BLaER1 treated with 17β-estradiol and CSF1 and Interleukin-3, amounts not matched to agents 10 nM and 100 nM (cell line): ENCODE measurements at regions not wholly inside any gene's neighbourhood (a gene's known extent, or its start where the extent isn't known, plus 50 kb on each side); places are given as distances from the start of the nearest gene placed in this dataset.
A peak's percentile ranks its signal among the peaks of the same experiment; 100 is the strongest.

Experiments used
- H3K27ac ChIP-seq, 11 experiments: shearing (Covaris generic); formaldehyde crosslinking; 2 replicates each; pipeline ENCODE4 v1.8.1; 2022
- H3K27me3 ChIP-seq, 11 experiments: shearing (Covaris generic); formaldehyde crosslinking; 2 replicates each; pipeline ENCODE4 v1.8.1; 2022
- H3K36me3 ChIP-seq, 11 experiments: shearing (Covaris generic); formaldehyde crosslinking; 2 replicates each; pipeline ENCODE4 v1.8.1; 2022
- H3K4me1 ChIP-seq, 10 experiments: shearing (Covaris generic); formaldehyde crosslinking; 2 replicates each; pipeline ENCODE4 v1.8.1; 2022
- H3K4me2 ChIP-seq, 11 experiments: shearing (Covaris generic); formaldehyde crosslinking; 2 replicates each; pipeline ENCODE4 v1.8.1; 2022
- H3K4me3 ChIP-seq, 10 experiments: shearing (Covaris generic); formaldehyde crosslinking; 2 replicates each; pipeline ENCODE4 v1.8.1; 2022
- H3K9ac ChIP-seq, 11 experiments: shearing (Covaris generic); formaldehyde crosslinking; 2 replicates each; pipeline ENCODE4 v1.8.1; 2022
- H3K9me3 ChIP-seq, 11 experiments: shearing (Covaris generic); formaldehyde crosslinking; replicated peaks in 1 of 11; 2 replicates each; pipeline ENCODE4 v1.8.1; 2022
- H4K20me1 ChIP-seq, 11 experiments: shearing (Covaris generic); formaldehyde crosslinking; 2 replicates each; pipeline ENCODE4 v1.8.1; 2022
- Cebpa-rat ChIP-seq, 11 experiments: shearing (Covaris generic); IDR thresholded peaks; 2 replicates each; pipeline ENCODE4 v1.8.1; 2022

DNA sequence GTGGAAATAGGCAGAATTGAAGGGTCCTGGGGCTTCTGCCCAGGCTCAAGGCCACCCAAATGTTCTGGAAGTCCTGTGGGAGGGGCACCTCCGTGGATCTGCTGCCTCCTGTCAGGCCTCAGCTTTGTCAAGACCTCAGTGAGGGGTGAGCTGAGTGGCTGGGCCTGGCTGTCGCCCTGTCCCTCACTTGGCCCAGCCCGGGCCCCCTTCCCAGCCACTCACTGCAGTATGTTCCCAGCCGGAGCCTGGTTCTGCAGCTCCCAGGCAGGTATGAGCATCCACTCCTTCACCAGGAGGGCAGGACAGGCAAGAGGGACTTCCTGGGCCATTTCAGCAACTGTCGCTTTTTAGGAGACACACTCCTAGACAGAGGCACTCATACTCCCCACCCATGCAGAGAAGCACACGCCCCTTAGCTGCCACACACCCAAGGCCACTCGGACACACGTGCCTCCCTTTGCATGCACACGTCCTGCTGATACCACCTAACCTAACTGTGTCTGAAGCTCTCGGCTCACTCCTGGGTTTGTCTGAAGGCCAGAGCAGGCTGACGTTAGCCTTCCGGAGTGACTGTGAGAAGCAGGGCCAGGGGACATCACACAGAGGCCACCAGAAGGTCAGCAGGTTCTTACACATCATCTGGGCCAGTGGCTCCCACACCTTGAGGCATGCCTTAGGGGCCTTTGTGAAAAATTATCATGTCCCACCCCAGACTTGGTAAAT, 72.2 kb upstream of the COL13A1 start:
- Histone ChIP-seq H3K27me3 (no peaks in the 10 kb centered on the region), H4K20me1 (peaks cover 0 to 4% (median 0%) of the 10 kb centered on the region in 11 experiments; a peak in 1 of 22 replicates), H3K9ac (no peak overlapping the region), H3K27ac (no peak overlapping the region), H3K4me3 (no peak overlapping the region), H3K4me1 (peaks cover 21 to 45% (median 33%) of the 10 kb centered on the region in 10 experiments), H3K9me3 (no peaks in the 10 kb centered on the region), H3K4me2 (no peak overlapping the region), H3K36me3 (no peaks in the 10 kb centered on the region)
- no peak for TF ChIP-seq Cebpa-rat (IDR thresholded peaks at IDR 0.05)

GRCh38 chr10:69730251-69731156, 71.2 kb upstream of the COL13A1 start:
- Histone ChIP-seq H3K4me3 (no peak overlapping the region), H3K27ac (no peak overlapping the region), H3K4me2 (no peak overlapping the region), H3K36me3 (no peaks in the 10 kb centered on the region), H3K9me3 (no peaks in the 10 kb centered on the region), H3K9ac (no peak overlapping the region), H3K4me1 (peaks cover 31 to 55% (median 43%) of the 10 kb centered on the region in 10 experiments), H3K27me3 (no peaks in the 10 kb centered on the region), H4K20me1 (peaks cover 0 to 4% (median 0%) of the 10 kb centered on the region in 11 experiments; a peak in 1 of 22 replicates)
- TF ChIP-seq Cebpa-rat (IDR thresholded peaks at IDR 0.05) = no peak

DNA sequence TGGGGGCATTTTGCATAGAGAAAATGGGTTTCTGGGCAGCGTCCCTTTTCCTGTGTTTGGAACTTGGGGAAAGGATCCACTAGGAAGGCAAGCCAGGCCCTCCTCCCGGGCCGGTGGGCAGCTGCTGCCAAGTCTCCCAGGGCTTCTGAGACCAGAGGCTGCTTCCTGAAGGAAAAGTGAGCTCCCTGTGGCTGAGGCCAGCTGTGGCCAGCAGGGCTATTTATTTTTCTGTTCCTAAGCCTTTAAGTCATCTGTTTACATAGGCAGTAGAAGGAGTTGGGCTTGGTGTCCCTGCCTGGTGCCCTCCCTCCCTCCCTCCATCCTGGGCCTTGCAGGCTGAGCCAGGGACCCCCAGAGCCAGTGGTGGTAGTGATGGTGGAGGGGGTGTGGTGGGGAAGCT, 70.5 kb upstream of the COL13A1 start:
- H3K9ac ChIP-seq = no peak overlapping the region
- no peak overlapping the region for H3K4me3 ChIP-seq
- peaks cover 31 to 59% (median 46%) of the 10 kb centered on the region in 10 experiments for H3K4me1 ChIP-seq
- H3K27me3 ChIP-seq = no peaks in the 10 kb centered on the region
- peak overlapping the region in 6 of 11 experiments; percentile 67 to 94 (median 88); a peak in 9 of 22 replicates for H3K4me2 ChIP-seq
- H3K9me3 ChIP-seq = no peaks in the 10 kb centered on the region
- no peak overlapping the region for H3K27ac ChIP-seq
- H3K36me3 ChIP-seq = no peaks in the 10 kb centered on the region
- TF ChIP-seq Cebpa-rat (IDR thresholded peaks at IDR 0.05) = no peak
- H4K20me1 ChIP-seq = peaks cover 0 to 6% (median 0%) of the 10 kb centered on the region in 11 experiments; a peak in 1 of 22 replicates

DNA sequence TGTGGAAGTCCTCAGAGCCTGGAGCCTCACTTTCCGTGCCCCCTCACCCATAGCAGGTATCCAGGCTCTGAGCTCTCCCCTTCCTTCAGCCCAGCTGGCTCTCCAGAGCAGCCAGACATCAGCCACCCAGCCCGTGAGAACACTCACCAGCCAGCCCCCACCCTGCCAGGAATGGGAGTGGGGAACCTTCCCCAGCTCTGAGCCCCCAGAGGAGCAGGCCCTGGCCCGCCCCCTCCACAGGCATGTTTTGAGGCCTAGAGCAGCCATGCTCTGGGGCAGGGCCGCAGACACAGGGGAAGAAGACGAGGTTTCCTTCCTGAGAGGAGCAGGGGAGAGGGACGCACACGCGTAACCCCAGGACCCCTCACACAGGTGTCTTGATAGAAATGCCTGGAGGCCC, 70.0 kb upstream of the COL13A1 start:
- peak overlapping the region in 9 of 11 experiments; percentile 29 to 94 (median 84); a peak in 17 of 22 replicates for H3K4me2 ChIP-seq
- H3K9me3 ChIP-seq = no peaks in the 10 kb centered on the region
- H3K4me3 ChIP-seq = no peak overlapping the region
- no peak overlapping the region for H3K27ac ChIP-seq
- H3K9ac ChIP-seq = peak overlapping the region in 3 of 11 experiments; percentile 18 to 50 (median 31); a peak in 2 of 22 replicates
- H4K20me1 ChIP-seq = peaks cover 0 to 6% (median 0%) of the 10 kb centered on the region in 11 experiments; a peak in 1 of 22 replicates
- TF ChIP-seq Cebpa-rat (IDR thresholded peaks at IDR 0.05) = no peak
- no peaks in the 10 kb centered on the region for H3K27me3 ChIP-seq
- no peaks in the 10 kb centered on the region for H3K36me3 ChIP-seq
- H3K4me1 ChIP-seq = peaks cover 31 to 59% (median 46%) of the 10 kb centered on the region in 10 experiments

DNA sequence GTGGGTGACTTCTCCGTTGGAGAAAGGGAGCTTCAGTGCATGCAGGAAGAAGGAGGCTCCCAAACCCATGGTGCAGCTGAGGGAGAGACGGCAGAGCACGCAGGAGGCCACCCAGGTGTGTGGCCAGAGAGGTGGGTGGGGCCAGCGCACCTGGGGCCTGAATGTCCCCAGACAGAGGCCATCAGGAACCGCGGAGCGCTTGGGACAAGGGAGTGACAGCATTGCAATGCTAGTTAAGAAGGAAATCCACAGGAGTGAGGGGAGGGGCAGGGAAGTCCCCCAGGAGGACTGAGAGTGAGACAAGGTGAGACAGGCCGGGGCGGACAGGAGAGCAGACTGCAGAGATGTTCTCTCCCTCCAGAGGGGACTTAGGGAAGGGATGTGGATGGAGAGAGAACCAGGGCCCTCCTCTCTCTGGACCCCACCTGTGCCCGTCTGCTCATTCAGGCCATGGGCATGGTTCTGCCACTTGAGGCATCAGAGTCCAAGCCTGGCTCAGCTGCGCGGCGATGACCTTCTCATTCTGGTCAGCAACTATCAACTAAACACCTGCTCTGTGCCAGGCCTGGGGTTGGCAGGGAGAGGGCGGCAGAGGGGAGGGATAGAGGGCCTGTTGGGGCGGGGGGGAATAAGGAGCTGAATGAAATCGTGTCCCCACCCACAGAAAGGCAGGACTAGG, 69.4 kb upstream of the COL13A1 start:
- H3K36me3 ChIP-seq = no peaks in the 10 kb centered on the region
- H3K9me3 ChIP-seq = no peaks in the 10 kb centered on the region
- peaks cover 0 to 6% (median 0%) of the 10 kb centered on the region in 11 experiments; a peak in 1 of 22 replicates for H4K20me1 ChIP-seq
- peaks cover 31 to 59% (median 46%) of the 10 kb centered on the region in 10 experiments for H3K4me1 ChIP-seq
- H3K4me3 ChIP-seq = no peak overlapping the region
- TF ChIP-seq Cebpa-rat (IDR thresholded peaks at IDR 0.05) = no peak
- H3K9ac ChIP-seq = peak overlapping the region in 2 of 11 experiments; percentile 18 to 50; a peak in 2 of 22 replicates
- peak overlapping the region in 9 of 11 experiments; percentile 29 to 94 (median 84); a peak in 17 of 22 replicates for H3K4me2 ChIP-seq
- no peaks in the 10 kb centered on the region for H3K27me3 ChIP-seq
- H3K27ac ChIP-seq = no peak overlapping the region

DNA sequence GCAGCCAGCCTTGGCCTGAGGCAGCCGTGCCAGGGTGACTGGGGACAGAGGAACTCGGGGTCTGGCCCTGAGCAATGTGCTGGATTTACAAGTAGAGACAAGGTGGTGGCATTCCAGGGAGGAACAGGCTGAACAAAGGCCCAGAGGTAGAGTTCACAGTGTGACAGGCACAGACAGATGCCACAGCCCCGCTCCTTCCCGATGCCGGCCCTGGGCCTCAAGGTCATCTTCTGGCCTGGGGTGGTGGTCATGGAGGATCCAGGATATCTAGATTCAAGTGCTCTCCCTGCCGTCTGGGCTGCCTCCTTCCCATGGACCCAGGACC, 68.9 kb upstream of the COL13A1 start:
- Histone ChIP-seq H3K9me3 (no peaks in the 10 kb centered on the region), H4K20me1 (peaks cover 0 to 6% (median 0%) of the 10 kb centered on the region in 11 experiments; a peak in 1 of 22 replicates), H3K4me3 (no peak overlapping the region), H3K4me2 (peak overlapping the region in 9 of 11 experiments; percentile 49 to 94 (median 84); a peak in 12 of 22 replicates), H3K27ac (no peak overlapping the region), H3K4me1 (peaks cover 28 to 64% (median 48%) of the 10 kb centered on the region in 10 experiments), H3K36me3 (no peaks in the 10 kb centered on the region), H3K9ac (no peak overlapping the region), H3K27me3 (no peaks in the 10 kb centered on the region)
- no peak for TF ChIP-seq Cebpa-rat (IDR thresholded peaks at IDR 0.05)

- peaks cover 0 to 6% (median 0%) of the 10 kb centered on the region in 11 experiments; a peak in 1 of 22 replicates for H4K20me1 ChIP-seq
- no peaks in the 10 kb centered on the region for H3K27me3 ChIP-seq
- no peak overlapping the region for H3K9ac ChIP-seq
- H3K36me3 ChIP-seq = no peaks in the 10 kb centered on the region
- no peak for TF ChIP-seq Cebpa-rat (IDR thresholded peaks at IDR 0.05)
- H3K9me3 ChIP-seq = no peaks in the 10 kb centered on the region
- peak overlapping the region; percentile 34 to 94 (median 81) for H3K4me2 ChIP-seq
- no peak overlapping the region for H3K27ac ChIP-seq
- peaks cover 18 to 66% (median 44%) of the 10 kb centered on the region in 10 experiments for H3K4me1 ChIP-seq
- no peak overlapping the region for H3K4me3 ChIP-seq
These were observed 67.9 kb upstream of the COL13A1 start for GRCh38 chr10:69733791-69734261.

GRCh38 chr10:69734416-69734796, 67.3 kb upstream of the COL13A1 start:
- H3K9ac ChIP-seq = peak overlapping the region in 1 of 11 experiments; percentile 47; a peak in 1 of 22 replicates
- H3K27ac ChIP-seq = no peak overlapping the region
- no peak for TF ChIP-seq Cebpa-rat (IDR thresholded peaks at IDR 0.05)
- no peak overlapping the region for H3K4me3 ChIP-seq
- H3K27me3 ChIP-seq = no peaks in the 10 kb centered on the region
- peaks cover 18 to 67% (median 46%) of the 10 kb centered on the region in 10 experiments for H3K4me1 ChIP-seq
- H3K9me3 ChIP-seq = no peaks in the 10 kb centered on the region
- no peaks in the 10 kb centered on the region for H3K36me3 ChIP-seq
- peak overlapping the region; percentile 34 to 94 (median 81) for H3K4me2 ChIP-seq
- H4K20me1 ChIP-seq = peaks cover 0 to 6% (median 0%) of the 10 kb centered on the region in 11 experiments; a peak in 1 of 22 replicates
